ENCODE measurements at regions not wholly inside any gene's neighbourhood (a gene's known extent, or its start where the extent isn't known, plus 50 kb on each side); places are given as distances from the start of the nearest gene placed in this dataset.

DNA sequence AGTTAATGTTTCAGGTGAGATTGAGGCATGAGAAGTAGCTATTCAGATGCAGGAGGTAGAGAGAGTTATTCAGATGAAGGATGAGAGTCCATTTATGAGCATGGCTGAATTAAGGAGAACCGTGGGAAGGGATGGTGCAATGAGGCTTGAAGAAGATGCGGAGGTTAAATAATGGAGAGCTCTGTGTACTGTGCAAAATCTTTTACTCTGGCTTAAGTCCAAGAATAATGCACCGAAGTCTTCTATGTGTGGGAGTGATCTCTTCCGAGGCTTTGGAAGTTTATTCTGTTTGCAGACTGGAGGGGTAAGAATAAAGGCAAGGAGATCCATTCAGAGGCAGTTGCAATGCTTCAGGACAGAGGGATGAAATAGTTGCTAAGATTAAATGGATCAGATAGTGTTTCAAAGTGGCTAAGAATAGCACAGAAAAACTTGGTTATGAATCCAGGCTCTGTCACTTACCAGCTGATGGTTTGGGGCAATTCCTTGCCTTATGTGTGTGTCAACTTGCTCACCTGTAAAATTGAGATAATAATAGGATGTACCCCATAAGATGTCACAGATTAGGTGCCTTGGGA, 467.1 kb downstream of the HDGFL1 start:
- TF ChIP-seq, protein P1, sequence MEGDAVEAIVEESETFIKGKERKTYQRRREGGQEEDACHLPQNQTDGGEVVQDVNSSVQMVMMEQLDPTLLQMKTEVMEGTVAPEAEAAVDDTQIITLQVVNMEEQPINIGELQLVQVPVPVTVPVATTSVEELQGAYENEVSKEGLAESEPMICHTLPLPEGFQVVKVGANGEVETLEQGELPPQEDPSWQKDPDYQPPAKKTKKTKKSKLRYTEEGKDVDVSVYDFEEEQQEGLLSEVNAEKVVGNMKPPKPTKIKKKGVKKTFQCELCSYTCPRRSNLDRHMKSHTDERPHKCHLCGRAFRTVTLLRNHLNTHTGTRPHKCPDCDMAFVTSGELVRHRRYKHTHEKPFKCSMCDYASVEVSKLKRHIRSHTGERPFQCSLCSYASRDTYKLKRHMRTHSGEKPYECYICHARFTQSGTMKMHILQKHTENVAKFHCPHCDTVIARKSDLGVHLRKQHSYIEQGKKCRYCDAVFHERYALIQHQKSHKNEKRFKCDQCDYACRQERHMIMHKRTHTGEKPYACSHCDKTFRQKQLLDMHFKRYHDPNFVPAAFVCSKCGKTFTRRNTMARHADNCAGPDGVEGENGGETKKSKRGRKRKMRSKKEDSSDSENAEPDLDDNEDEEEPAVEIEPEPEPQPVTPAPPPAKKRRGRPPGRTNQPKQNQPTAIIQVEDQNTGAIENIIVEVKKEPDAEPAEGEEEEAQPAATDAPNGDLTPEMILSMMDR (IDR thresholded peaks at IDR 0.05; ENCODE audit: low read depth, low read length), result no peak
- TF ChIP-seq EZH2phosphoT487 (IDR thresholded peaks at IDR 0.05; ENCODE audit: low read depth), result no peak

Data from OCI-LY3 (cell line).